ENCODE measurements at regions not wholly inside any gene's neighbourhood (a gene's known extent, or its start where the extent isn't known, plus 50 kb on each side); places are given as distances from the start of the nearest gene placed in this dataset.
"Not testable (repeated sequence)": the region's sequence is repeated elsewhere in the genome, so short reads cannot be mapped to it uniquely, and the experiment has no call there.

- no peak for DNase-seq
These were observed 103.3 kb downstream of the TNFAIP3 start for GRCh38 chr6:137970368-137970767.

DNA sequence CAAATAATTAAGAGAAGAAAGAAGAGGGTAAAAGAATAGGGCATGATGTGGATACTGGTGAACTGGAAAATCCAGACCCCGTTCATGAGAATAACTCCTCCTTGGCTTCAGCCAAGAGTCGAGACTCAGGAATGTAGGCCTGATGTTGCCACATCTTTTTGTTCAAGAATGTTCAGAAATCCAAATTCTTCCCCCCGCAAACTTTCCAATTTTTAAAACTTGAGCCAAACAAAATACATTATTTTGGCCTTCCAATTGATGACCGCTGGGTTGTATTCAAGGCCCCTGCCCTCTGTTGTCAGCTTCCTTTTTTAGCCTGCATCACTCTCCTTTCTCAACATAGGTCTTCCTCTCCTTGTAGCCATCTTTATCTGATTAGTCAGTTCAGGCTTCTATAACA lies 106.1 kb downstream of the TNFAIP3 start:
- no peak for DNase-seq

DNA sequence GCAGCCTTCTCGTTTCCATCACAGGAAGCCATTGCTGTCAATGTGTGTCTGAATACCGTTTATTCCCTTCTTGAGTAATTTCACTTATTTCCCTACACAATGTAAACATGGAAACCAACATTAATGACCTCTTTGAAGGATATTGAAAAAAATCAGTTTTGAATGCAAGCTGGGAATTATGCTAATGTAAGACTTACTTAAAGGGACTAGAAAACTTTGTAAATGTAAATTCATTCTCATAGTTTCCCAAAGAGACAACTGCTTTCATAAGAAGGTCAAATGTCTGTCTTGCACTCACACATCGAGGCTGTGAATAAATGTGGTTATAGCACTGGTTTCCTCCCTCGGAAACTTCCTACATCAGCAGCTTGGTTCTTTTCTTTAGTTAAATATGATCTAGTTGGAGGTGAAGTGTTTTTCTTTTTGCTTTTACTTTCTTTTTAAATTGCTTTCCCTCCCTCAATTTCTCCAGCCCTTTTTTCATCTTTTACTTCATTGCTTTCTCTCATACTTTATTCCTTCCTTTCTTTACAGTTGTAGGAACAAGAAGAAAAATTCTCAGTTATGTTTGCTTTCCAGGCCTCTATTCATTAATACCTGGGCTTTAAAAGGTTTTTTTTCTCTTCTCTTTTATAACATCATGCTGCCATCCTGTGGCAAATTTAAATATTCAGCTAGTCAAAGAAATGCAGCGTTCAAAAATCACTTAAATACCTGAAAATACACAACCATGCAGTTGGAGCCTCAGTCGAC lies 108.3 kb downstream of the TNFAIP3 start:
- no peak for DNase-seq

DNA sequence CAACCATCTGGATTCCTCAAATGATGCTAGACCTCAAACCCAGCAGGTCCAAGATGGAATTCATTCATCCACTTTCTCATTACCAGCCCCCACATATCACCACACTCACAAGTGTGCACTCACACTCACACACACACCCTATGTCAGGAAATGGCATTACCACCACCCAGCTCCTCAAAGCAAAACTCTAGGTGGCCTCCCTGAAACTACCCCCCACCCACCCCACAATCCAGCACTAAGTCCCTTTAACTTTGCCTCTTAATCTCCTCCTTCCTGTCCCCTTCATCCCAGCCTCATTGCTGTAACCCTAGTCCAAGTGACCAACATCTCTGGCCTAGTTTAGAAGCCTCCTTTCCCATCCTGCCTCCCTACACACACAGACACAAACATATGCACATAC lies 109.4 kb downstream of the TNFAIP3 start:
- no peak for DNase-seq

GRCh38 chr6:137977206-137977605 lies 110.1 kb downstream of the TNFAIP3 start:
- DNase-seq = no peak

DNA sequence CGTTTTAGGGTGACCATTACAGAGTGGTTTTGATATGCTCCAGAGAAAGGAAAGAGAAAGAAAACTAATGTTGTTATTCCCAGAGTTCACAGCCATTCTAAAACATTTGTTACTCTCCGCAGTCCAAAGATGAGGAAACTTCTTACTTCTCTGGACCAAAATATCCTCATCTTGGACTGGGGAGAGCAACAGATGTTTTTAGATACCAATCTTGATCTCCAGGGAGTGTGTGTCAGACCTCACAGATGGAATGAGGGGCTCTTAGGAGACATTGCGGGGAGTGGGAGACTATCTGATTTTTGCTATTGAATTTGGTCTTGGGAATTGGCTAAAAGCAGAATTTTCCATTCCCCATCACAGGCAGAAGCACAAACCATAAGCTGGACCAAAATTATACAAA lies 110.8 kb downstream of the TNFAIP3 start:
- no peak for DNase-seq

GRCh38 chr6:137978252-137978896 lies 111.3 kb downstream of the TNFAIP3 start:
- peak; percentile 25 for DNase-seq

GRCh38 chr6:137979263-137979662 lies 112.2 kb downstream of the TNFAIP3 start:
- not testable (repeated sequence) for DNase-seq

DNA sequence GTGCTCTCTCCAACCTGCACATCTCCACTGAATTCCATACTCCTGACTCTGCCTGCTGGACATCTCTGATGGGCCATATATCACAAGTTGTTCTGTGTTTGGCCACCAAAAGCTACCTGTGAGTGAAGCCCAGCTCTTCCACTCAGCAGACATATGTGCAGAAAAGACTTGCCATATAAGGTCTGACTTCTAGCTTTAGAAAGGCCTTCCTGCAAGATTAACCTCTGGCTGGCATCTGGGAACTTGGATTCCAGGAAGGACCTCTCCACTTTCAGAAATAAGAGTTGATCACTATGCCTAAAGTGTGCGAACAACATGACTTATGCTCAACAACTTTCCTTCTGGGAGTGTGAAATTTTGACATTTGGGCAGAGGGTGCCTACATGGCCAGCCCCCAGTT lies 113.7 kb downstream of the TNFAIP3 start:
- no peak for DNase-seq

DNA sequence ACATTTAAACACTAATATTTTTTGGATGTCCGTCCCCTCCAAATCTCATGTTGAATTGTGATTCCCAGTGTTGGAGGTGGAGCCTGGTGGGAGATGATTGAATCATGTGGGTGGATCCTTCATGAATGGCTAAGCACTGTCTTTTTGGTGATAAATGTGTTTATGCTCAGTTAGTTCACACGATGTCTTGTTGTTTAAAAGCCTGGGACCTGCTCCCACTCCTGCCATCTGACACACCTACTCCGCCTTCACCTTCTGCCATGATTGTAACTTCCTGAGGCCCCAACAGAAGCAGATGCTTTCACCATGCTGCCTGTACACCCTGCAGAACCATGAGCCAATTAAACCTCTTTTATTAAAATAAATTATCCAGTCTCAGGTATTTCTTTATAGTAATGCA lies 114.7 kb downstream of the TNFAIP3 start:
- no peak for DNase-seq

- DNase-seq = no peak
These were observed 115.5 kb downstream of the TNFAIP3 start for GRCh38 chr6:137982418-137983189.

GRCh38 chr6:137983269-137983668 lies 116.2 kb downstream of the TNFAIP3 start:
- DNase-seq = no peak

DNA sequence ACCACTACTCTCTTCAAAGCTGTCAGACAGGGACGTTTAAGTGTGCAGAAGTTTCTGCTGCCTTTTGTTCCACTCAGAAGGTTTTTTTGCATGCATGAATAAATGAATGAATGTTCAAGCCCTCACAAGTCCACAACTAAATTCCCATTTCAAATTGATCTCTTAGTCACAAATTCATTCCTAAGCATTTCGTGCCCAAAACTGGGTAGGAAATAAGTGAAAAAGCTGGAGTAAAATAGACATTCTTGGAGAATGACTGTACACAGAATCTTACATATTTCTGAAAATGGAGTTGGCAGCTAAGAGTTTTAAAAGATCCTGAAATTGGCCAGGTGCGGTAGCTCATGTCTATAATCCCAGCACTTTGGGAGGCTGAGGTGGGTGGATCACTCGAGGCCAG lies 117.6 kb downstream of the PERP start:
- DNase-seq = no peak

DNA sequence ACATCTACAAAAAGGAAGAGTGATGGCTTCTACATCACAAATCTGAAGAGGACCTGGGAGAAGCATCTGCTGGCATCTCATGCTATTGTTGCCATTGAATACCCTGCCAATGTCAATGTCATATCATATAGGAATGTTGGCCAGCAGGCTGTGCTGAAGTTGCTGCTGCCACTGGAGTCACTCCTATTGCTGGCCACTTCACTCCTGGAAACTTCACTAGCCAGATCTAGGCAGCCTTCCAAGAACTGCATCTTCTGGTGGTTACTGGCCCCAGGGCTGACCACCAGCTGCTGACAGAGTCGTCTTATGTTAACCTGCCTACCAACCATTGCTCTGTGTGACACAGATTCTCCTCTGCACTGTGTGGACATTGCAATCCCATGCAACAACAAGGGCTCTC lies 111.8 kb downstream of the PERP start:
- DNase-seq = no peak

DNA sequence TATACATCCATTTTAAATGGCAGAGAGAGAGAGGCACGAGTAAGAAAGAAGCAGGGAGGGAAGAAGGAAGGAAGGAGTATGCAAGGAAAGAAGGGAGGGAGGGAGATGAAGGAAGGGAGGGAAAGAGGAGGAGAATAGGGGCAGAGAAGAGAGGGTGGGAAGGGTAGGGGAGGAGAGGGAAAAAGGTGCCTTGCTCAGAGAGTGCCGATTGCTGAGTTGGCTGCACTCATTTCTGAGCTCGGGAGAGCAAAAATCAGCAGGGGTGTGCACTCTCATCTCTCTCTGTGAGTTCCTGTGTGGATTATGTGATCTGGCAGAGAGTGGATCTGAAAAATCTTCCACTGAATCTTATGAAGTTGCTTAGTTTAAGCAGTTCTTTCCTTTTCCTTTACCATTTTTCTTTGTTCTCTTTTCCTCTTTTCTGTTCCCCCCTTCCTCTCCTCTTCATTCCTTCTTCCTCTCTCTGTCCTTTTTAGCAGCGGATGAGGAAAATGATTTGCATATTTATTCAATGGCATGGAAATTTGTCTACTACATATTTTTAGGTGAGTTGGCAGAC lies 108.7 kb downstream of the PERP start:
- DNase-seq = no peak

GRCh38 chr6:137999815-138000214 lies 107.4 kb downstream of the PERP start:
- DNase-seq = no peak

GRCh38 chr6:138000941-138001340 lies 106.3 kb downstream of the PERP start:
- DNase-seq = no peak

GRCh38 chr6:138001750-138002349 lies 105.4 kb downstream of the PERP start:
- DNase-seq = peak; percentile 27

DNA sequence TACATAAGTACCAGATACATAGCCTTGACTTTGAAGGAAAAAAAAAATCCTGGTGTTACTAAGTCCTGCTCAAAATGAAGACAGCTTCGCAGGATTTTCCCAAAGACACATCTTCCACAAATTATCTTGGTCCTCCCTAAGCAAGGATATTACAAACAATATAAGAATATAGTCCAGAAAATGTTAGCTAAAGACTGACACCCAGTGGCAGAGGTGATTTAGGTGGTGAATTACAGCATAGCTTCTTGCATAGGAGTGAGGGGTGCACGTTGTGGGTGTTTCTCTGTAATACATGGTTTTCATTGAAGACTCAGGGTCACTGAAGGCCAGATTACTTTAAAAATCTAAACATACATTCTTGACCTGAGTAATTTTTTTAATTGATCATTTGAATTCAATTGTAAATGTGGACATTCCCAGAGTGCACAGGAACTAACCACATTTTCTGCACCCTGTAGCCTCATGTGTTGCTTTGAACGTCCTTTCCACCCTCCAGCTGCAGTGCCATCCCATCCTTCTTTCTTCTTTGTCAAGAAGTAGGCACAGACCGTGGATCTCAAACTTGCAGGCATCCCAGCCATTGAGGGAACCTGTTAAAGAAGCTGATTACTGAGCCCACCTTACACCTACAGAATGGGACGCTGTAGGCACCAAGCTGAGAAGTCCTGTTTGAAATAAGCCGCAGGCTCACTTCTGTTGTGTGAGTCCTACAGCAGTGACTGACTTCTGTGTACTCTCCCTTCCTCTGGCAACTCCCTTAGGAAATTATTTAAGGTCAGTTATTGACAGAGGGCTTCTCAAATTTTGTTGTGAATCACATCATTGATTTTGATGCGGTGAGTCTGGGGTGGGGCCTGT lies 102.6 kb downstream of the PERP start:
- no peak for DNase-seq

DNA sequence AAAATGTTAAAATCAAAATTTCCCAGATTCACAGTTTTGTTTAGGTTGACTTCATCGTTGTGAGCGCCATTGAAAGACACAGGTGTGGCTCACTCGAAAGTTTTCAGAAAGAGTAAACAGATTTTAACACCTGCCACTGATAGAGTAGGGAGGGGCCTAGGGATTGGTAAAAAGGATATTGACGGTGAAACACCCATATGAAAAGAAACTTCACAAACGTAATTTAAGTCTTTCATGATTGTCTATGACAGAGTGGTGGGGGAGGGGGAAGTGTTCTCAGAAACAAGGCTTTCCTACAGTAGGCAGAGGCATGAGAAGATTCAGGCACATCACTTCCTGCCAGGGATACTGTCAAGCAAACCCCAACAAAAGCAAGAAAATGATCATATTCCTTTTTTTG lies 101.4 kb downstream of the PERP start:
- no peak for DNase-seq

DNA sequence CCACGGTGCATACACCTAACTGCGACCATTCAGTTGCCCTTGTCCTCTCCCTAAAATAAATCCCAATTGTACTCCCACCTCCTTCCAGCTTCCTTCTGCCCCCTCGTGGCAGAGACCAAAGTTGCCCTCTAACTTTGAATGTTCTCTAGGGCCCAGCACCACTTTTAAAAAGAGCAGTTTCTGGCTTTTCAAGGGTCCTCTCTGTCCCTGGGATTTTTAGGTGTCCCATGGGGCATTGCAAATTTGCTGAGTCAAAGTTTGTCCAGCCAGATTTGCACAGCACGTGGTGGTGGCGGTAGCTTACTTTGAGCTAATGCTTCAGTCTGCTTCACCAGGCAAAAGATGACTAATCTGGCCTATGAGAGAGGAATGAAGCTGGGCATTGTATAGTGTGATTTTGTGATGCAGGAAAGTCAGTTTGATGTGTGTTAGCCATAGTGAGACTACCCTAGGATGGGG lies 100.2 kb downstream of the PERP start:
- peak; percentile 22 for DNase-seq

DNA sequence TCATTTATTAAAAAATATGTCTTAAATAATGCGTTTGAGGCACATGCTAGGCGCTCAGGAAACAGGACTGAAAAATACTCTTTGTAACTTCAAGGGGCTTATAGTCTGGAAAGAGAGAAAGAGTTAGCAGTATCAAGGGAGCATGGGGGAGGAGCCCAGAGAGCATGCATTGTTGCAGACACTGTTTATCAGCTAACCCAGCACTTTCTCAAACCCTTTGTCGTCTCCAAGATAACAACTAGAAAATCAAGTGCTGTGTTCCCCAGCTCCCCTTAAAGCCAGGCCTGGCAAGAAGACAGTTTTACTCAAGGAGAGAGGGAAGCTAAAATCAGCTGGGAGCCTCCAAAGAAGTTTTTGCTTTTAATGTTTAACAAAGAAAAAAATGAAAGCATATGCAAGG lies 98.4 kb downstream of the PERP start:
- no peak for DNase-seq
